ENCODE measurements at regions not wholly inside any gene's neighbourhood (a gene's known extent, or its start where the extent isn't known, plus 50 kb on each side); places are given as distances from the start of the nearest gene placed in this dataset.

DNA sequence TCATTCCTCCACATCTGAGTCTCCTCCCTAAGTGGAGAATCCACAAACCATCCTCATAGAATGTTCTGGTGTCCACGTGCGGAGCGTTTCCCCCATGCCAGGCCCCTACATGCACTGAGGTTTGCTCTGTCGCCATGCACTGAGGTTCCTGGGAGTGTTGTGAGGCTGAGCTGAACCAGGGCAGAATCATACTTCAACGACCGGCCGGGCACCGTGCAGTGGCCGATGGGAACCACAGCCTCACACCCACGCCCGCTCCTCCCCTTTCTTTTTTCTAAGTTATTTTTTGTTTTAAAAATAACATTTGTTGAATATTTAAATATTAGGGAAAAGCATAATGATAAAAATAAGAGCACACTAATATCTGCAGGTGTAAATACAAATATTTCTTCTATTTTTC is 260.4 kb upstream of the IRX4 start:
- Histone ChIP-seq H3K4me1 (no peaks in the 10 kb centered on the region), H3K9me3 (replicated peaks) (peaks cover 10% of the 10 kb centered on the region), H3K27ac (replicated peaks) (no peak overlapping the region), H3K4me3 (no peak overlapping the region), H3K27me3 (ENCODE audit: low read depth) (peaks cover 61% of the 10 kb centered on the region), H3K36me3 (no peaks in the 10 kb centered on the region)
- TF ChIP-seq, protein P1, sequence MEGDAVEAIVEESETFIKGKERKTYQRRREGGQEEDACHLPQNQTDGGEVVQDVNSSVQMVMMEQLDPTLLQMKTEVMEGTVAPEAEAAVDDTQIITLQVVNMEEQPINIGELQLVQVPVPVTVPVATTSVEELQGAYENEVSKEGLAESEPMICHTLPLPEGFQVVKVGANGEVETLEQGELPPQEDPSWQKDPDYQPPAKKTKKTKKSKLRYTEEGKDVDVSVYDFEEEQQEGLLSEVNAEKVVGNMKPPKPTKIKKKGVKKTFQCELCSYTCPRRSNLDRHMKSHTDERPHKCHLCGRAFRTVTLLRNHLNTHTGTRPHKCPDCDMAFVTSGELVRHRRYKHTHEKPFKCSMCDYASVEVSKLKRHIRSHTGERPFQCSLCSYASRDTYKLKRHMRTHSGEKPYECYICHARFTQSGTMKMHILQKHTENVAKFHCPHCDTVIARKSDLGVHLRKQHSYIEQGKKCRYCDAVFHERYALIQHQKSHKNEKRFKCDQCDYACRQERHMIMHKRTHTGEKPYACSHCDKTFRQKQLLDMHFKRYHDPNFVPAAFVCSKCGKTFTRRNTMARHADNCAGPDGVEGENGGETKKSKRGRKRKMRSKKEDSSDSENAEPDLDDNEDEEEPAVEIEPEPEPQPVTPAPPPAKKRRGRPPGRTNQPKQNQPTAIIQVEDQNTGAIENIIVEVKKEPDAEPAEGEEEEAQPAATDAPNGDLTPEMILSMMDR (IDR thresholded peaks at IDR 0.05; ENCODE audit: borderline replicate concordance) = no peak
- DNase-seq = no peak
- intact Hi-C loops (cut with micrococcal nuclease) = no loop called here

DNA sequence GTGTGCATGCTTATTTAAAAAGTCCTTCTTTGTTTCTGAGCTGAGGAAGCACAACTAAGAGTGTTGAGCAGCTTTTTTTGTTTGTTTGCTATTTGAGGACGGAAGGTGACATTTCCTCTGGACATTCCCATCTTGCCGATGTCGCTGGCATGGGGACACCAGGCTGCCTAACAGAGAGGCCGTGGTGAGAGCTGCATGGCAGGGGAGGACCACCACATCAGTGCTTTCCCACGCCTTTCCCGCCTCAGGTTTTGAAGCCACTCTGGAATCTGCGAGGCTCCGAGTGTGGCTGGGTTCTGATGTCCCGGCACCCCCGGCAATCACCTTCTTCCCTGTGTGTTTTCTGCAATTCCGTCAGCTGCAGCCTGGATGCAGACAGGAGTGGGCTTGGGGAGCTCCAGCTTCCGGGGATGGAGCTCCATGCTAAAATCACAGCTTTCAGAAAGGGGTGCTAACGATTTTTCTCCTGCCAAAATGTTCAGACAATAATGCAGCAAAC is 259.8 kb upstream of the IRX4 start:
- intact Hi-C loops (cut with micrococcal nuclease) = no loop called here
- H3K4me1 ChIP-seq = no peaks in the 10 kb centered on the region
- TF ChIP-seq, protein P1 (IDR thresholded peaks at IDR 0.05; ENCODE audit: borderline replicate concordance) = no peak
- no peaks in the 10 kb centered on the region for H3K36me3 ChIP-seq
- no peak overlapping the region for H3K4me3 ChIP-seq
- H3K9me3 ChIP-seq (replicated peaks) = peaks cover 10% of the 10 kb centered on the region
- no peak for DNase-seq
- no peak overlapping the region for H3K27ac ChIP-seq (replicated peaks)
- H3K27me3 ChIP-seq (ENCODE audit: low read depth) = peaks cover 67% of the 10 kb centered on the region

GRCh38 chr5:2141254-2142000 is 258.7 kb upstream of the IRX4 start:
- TF ChIP-seq, protein P1 (IDR thresholded peaks at IDR 0.05; ENCODE audit: borderline replicate concordance) = no peak
- Histone ChIP-seq H3K36me3 (no peaks in the 10 kb centered on the region), H3K27me3 (ENCODE audit: low read depth) (peaks cover 76% of the 10 kb centered on the region), H3K4me1 (no peaks in the 10 kb centered on the region), H3K9me3 (replicated peaks) (peaks cover 10% of the 10 kb centered on the region), H3K4me3 (no peak overlapping the region), H3K27ac (replicated peaks) (no peak overlapping the region)
- DNase-seq = no peak
- intact Hi-C loops (cut with micrococcal nuclease) = no loop called here

GRCh38 chr5:2140501-2141175 is 257.9 kb upstream of the IRX4 start:
- Histone ChIP-seq H3K9me3 (replicated peaks) (peaks cover 10% of the 10 kb centered on the region), H3K4me3 (no peak overlapping the region), H3K4me1 (no peaks in the 10 kb centered on the region), H3K27ac (replicated peaks) (no peak overlapping the region), H3K36me3 (no peaks in the 10 kb centered on the region), H3K27me3 (ENCODE audit: low read depth) (peaks cover 84% of the 10 kb centered on the region)
- no peak for DNase-seq
- intact Hi-C loops (cut with micrococcal nuclease) = no loop called here
- TF ChIP-seq, protein P1 (IDR thresholded peaks at IDR 0.05; ENCODE audit: borderline replicate concordance) = no peak

DNA sequence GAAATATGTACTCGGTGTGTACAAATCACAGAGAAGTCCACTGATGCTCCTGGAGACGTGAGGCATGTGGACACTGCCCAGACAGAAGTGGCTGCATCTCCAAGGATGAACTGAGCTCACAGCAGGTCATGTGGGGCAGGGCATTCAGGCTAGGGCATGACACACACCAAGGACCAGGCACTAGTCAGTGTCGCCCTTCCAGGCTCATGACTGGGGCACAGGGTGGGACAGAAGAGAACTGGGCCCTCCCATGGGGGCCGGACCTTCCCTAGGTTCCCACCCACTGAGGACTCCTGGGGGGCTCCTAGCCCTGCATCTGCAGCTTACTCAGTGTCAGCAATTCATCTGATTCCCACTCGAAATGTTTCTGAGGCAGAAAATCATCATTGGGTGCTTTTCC is 256.8 kb upstream of the IRX4 start:
- no peak for DNase-seq
- intact Hi-C loops (cut with micrococcal nuclease) = no loop called here
- Histone ChIP-seq H3K27ac (replicated peaks) (no peak overlapping the region), H3K9me3 (replicated peaks) (peaks cover 4% of the 10 kb centered on the region), H3K27me3 (ENCODE audit: low read depth) (peaks cover 91% of the 10 kb centered on the region), H3K36me3 (no peaks in the 10 kb centered on the region), H3K4me1 (no peaks in the 10 kb centered on the region), H3K4me3 (no peak overlapping the region)
- TF ChIP-seq, protein P1 (IDR thresholded peaks at IDR 0.05; ENCODE audit: borderline replicate concordance) = no peak

All from left ventricle myocardium inferior (tissue), 1 donor.